ENCODE measurements at regions not wholly inside any gene's neighbourhood (a gene's known extent, or its start where the extent isn't known, plus 50 kb on each side); places are given as distances from the start of the nearest gene placed in this dataset.

DNA sequence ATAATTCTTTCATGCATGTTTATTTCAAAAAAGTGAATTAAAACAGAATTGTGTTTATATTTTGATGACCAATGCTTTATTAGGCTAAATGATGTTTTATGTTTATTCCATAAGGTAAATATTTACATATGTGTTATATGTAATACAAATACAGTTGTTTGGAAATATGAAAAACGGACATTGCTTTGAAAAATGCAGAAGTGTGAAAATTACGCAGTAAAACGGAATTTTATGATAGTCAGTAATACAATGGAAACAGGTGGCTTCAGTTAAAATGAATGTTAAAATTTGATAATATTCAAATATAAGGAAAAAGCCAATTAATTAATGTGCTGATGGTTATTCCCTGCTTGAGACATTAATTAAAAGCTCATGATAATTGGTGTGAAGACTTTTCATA is 1633.8 kb downstream of the MAT2B start:
- DNase-seq: no peak

DNA sequence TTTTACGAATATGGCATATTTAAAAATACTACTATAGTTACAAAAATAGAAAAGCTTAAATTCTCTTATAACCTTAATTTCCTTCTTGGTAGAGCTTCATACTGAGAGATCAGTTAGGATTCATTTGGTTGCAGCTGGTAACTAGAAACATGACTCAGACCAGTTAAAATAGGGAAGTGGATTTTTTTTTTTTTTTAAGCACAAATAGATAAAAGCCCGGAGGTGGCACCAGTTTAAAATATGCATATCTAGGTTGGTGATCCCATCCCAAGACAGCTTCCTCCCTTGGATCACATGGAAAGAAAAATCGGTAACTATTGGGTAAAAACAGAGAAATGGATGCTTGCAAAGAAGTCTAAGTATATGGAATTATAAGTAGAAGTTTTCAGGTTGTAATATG is 1634.3 kb downstream of the MAT2B start:
- DNase-seq: no peak

DNA sequence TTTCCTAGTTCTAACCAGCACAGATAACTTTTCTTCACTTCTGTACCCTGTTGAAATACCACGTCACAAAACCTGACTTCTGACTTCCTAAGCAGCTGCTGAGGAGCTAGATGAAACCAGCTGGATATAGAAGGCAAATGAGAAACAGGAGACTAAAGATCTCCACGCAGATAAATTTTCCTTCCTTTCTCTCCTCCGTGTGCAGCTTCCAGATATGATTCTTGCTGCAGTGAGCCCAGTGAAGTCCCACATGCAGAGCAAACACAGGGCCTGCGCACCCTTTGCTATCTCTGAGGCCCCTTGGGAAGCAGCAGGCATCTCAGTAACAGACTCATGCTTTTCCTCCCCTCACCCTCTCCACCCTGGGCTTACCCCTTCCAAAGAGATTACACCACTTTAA is 1638.3 kb downstream of the MAT2B start:
- DNase-seq: no peak

DNA sequence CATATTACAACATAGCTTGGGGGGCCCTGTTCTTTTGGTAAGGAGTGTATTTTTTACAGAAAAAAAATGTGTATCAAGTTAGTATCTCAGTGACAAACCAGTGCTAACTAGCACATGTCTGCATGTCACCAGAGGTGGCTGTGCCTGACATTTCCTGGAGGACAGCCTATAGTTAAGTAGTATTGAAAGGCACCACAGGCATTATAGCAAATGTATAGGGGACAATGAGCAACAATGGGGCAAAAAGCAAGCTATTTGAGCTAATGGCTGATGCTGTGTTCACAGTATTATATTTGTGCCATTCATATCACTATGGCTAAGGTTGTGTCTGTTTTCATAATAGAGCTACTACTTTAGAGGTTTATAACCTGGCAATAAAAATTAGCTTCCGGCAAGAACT is 1644.0 kb downstream of the MAT2B start:
- no peak for DNase-seq

DNA sequence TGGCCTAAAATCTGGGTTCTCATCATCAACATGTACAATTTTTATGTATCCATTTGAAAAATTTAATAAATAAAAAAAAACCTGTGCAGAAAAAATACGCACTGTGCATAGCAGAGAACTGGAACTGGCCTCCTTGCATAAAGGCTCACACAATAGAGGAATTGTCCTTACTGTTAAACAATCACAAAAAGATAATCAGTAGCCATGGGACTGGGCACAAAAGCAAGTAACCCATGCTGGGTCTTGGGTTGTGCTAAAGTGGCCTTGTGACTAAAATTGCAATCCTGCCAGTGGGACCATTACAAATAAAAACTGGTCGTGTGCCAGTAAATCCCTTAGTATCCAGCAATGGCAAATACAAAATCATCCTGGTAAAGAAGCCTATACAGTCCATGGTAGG is 1646.6 kb downstream of the MAT2B start:
- no peak for DNase-seq

DNA sequence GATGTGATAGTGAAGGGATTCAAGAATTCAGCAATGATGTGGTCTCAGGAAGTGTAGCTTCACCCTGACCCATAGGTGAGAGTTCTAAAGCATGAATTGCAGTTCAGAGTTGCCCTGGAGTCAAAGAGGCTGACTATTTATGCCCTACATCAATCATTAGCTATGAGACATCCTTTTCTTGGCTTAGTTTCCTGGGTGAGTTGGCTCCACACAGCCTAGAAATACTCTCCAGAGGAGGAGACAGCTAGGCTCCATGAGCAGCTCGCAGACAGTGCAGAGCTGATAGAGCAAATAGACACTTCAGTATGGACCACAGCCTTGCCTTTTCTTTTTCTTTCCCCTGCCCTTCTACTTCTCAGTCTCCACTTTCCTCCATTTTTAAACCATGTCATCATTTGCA is 1651.8 kb downstream of the MAT2B start:
- DNase-seq: no peak

DNA sequence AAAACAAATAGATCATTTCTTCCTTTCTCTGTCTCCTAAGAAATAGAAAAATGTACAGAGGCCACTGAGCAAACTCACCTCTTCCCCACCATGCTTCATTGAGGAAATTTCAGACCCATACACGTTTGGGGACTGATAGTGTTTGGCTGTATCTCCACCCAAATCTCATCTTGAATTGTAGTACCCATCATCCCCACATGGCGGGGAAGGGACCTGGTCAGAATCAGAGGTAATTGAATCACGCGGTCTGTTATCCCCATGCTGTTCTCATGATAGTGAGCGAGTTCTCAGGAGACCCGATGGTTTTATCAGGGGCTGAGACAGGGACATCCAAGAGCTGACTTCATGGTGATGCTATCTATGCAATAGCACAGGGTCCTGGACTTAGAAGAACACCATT is 1655.8 kb downstream of the MAT2B start:
- no peak for DNase-seq

DNA sequence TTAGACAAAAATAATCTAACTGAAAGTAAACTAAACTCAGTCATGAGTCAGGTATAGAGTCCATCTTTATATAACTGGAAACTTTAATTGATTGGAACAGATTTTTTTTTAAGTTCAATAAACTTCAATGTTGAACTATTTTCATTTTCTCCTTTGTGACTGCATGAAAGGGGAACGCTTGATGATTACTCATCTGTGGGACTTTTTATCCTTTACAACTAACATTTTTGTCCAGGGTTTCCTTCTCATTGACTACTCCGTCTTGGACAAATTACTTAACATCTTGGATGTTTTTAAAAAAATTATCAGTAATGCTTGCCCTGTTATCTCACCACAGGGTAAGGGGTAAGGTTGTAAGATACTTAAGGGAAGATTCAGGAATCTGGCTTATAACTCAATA is 1658.4 kb downstream of the MAT2B start:
- DNase-seq: no peak

DNA sequence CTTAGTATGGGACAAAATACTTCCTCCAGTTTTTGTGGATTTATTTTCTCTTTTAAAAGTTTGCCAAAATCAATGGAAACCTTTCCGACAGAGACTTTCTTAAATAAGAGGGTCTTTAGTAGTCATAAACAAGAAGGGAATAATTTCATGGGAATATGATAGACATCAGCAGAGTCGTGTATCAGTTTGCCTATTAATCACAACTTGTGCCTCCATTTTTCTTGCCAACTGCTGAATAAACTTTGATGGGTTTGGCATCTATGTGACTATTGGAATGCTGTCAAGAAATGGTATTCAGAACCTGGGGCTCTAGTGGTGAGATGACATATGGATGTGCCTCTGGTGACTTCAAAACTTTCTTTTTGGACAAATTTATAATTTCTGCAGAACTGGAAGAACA is 1668.2 kb downstream of the MAT2B start:
- no peak for DNase-seq

DNA sequence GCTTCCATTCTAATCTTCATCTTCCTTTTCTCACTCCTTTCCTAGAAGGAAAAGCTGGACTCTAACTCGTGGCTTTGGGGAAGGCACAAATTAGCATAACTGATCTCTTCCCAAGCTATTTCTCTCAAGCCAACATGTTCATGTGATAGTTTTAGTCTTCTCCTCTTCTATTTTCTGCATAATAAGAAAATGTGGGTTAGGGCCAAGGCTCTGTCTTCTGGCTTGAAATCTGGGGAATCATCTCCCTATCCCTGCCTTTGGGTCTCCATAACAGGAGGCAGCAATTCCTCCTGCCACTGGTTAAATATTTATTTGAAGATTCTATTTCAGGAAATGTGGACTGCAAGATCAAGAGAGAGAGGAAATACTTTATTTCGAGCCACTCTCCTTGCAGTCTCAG is 1669.6 kb downstream of the MAT2B start:
- DNase-seq: no peak

DNA sequence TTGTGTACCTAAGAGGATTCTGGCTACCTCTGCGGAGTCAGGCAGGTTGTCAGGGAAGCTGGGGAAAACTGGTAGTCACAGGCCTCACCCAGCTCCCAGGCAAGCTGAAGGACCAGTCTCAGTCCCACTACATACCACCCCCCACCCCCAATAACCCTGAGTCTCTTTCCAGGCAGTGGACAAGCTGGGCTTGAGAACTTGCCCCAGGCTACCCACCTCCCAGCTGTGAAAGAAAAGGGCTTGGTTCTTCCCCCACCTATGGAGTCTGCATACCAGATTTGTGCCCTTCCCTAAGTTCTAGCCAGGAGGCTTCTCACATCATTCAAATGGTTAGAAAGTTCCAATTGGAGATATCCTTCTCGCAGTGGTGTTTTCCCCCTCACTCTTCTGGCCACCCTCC is 1678.8 kb downstream of the MAT2B start:
- no peak for DNase-seq

DNA sequence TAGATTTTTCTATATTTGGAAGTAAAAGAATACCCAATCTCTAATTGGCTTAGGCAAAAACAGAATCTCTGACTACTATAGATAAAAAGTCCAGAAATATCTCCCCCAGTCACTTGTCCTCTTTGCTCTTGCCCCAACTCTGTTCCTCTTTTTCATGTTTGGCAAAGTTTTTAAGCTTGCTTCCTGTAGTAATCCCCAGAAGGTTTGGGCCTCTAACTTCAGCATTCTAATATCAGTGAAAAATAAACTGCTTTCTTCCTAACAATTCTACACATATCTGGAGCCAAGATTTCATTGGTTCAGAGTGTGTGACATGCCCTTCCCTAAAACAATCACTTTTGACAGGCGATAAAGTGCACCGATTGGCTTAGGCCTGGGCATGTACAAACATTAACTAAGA is 1680.3 kb downstream of the MAT2B start:
- DNase-seq: no peak

DNA sequence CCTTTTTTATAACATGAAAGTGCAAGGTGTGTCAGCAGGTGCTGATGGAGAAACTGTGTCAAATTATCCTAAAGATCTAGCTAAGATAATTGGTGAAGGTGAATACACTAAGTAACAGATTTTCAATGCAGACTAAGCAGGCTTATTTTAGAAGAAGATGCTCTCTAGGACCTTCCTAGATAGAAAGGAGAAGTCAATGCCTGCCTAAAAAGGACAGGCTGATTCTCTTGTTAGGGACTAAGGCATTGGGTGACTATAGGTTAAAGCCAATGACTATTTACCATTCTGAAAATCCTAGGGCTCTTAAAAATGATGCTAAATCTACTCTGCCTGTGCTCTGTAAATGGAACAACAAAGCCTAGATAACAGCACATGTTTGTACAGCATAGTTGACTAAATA is 1682.4 kb downstream of the MAT2B start:
- no peak for DNase-seq

DNA sequence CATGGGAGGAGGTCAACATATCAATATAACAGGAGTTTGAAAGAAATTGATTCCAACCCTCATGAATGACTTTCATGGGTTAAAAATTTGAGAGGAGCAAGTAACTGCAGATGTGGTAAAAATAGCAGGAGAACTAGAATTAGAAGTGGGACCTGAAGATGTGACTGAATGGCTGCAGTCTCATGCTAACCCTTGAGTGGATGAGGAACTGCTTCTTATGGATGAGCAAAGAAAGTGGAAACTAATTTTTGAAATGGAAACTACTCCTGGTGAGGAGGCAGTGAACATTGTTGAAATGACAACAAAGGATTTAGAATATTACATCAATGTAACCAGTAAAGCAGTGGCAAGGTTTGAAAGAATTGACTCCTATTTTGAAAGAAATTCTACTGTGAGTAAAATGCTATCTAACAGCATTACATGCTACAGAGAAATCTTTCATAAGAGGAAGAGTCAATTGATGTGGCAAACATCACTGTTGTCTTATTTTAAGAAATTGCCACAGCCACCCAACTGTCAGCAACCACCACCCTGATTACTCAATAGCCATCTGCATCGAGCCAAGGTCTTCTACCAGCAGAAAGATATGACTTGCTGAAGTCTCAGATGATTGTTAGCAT is 1683.2 kb downstream of the MAT2B start:
- DNase-seq: no peak

DNA sequence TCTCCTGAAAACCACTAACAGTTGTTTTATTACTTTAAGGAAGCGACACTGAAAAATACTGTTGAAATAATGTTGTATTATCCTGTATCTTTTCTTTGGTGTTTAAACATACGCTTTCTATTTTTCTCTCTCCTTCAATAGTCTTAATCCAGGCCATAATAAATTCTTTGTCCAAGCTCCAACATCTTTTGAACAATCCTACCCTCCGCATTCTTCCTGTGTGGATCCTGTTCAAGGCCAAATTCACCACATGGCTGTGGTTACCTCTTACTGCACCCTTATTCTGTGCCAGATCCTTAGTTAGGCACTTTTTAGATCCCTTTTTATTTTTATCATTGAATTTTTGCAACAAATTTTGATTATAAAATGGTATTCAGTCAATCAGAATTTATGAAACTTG is 1691.5 kb downstream of the MAT2B start:
- DNase-seq: no peak

DNA sequence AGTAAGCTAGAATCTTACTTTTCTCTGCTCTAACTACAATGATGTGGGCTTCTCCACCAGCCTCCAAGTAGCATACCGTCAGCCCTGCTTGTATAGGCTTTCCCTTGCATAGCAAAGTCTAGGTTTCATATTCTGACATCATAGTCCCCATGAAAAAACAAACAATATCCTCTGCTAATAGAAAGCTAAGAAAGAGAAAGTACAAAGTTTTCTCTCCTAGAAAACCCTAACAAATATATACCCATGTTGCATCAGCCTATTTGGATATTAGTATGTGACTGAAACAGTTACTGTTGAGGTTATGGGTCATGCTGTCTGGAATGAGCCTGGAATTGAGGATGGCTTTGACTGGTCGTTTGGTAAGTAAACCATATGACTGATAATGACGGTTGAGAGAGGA is 1696.0 kb downstream of the MAT2B start:
- no peak for DNase-seq

DNA sequence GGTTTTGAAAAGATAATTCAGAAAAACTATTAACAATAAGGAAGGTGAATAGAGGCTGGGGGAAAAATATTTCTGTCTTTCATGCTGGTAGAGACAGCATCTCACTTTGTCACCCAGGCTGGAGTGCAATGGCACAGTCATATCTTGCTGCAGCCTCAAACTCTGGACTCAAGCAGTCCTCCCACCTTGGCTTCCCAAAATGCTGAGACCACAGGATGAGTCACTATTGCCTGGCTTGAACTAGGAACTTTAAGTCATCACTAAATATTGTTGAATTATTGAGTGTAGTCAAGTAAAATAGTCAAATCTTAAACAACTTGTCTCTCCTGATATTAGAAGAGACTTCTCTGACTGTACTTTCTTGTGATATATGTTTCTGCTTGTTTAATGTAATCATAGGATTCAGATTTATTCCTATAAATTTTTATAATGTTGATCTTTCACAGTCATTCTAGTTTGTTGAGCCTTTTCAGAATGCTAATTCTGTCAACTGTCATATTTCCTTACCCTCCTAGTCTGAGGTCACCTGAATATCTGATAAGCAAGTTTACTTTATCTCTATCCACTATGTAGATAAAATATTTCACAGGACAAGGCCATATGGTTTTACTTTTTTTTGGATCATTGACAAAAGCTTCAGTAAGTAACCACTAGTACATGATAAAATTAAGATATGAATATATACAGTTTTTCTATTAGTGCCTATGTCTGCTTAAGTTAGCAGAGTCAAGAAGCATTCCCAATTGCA is 1696.5 kb downstream of the MAT2B start:
- DNase-seq: no peak

DNA sequence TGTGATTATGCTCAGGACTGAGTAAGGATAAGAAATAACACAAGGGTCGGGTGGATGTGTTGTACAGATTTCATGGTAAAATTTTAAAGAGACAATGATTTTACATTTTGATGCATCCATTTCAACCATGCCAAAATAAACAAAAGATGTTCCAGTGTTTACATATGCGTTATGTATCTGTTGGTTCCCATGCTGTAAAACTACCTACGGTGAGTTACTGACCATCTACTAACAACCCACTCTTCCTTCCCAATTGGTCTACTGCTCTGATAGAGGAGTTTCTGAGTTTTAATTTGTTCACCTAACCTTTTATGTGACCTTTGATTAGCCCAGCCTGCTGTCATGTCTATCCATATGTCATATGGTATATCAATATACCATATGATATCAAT is 1697.1 kb downstream of the MAT2B start:
- DNase-seq: no peak

DNA sequence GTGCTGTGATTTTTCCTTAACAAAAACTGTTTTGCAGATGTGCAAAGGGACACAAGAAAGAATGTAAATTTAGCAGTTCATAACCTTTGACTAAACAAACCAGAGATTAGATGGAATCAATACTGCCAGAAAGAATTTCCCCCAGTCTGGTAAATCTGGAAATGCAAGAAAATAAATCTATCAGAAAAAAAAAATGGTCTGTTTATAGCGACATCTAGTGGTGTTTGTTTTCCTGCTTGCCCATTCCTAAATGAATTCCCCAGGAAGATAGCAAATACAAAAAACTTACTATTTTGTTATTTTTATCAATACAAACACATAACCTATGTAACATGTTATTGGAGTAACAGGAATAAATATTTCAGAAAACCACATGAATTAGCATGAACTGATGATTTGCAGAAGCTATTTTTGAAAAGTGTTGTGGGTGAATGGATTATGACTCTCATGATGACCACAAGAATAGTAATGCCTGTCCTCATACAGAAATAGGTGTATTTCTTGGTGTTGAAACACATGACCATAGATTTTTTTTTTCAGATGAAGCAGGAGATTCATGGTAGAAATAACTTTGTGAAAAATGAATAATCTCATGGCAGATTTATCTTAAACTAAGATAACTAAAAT is 1703.8 kb downstream of the MAT2B start:
- DNase-seq: no peak

DNA sequence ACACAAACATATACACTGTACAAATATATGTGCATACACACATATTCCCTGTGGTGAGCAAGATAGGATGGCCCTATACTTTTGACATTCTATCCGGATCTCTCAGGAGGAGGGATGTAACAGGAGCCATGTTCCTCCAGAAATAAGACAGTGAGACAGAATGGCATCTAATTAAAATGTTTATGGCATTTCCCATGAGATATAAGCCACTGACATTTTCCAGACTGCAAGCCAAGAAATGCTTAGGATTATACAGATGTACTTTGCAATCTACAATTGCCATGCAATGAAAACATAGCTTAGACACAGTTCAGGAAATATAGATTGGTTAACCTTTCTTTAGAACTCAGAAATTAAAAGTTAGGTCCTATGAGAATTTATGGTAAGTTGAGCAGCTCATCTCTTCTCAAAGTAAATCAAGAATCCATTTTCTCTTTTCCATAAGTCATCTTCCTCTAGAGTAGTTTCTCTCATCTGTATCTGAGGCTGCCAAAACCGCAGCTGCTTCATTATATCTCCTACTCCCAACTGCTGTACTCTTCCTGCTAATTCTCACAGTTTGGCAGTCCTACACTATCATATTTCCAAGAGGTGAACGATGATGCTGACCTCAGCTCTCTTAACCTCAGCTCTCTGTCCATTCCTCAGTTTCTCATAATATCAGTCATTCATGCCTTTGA is 1719.1 kb downstream of the MAT2B start:
- no peak for DNase-seq

DNA sequence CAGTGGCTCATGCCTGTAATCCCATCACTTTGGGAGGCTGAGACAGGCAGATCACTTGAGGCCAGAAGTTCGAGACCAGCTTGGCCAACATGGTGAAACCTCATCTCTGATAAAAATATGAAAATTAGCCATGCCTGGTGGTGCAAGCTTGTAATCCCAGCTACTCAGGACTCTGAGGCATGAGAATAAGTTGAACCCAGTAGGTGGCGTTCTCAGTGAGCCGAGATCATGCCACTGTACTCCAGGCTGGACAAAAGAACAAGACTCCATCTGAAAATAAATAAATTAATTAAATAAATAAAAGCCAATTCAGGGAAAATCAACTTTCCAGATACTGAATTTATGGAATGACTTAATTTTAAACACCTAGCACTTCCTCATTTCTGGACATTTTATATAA is 1722.1 kb downstream of the MAT2B start:
- DNase-seq: no peak

DNA sequence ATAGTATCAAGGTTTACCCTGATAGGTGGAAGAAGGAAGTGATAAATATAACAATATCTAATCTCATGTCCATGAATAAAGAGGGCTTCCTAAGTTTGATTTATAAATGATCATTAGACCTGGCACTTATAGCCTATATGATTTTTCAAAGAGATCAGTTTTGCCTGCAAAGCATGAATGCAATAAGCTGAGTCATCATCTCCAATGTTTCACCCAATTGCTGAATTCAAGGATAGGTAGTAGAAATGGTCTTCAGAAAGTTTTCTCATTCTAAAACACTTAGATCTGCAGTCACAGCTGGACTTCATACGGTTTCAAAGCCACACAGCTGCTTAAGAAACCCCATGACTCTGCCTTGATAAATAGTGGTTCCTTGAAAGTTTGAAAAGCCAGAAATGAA is 1722.8 kb downstream of the MAT2B start:
- no peak for DNase-seq

Data from amygdala (tissue), 56 donors.